HG03060 (cell line): ENCODE measurements at regions not wholly inside any gene's neighbourhood (a gene's known extent, or its start where the extent isn't known, plus 50 kb on each side); places are given as distances from the start of the nearest gene placed in this dataset.
"Not testable (repeated sequence)": the region's sequence is repeated elsewhere in the genome, so short reads cannot be mapped to it uniquely, and the experiment has no call there.

ENCODE experiments used
- ATAC-seq: cut with Tn5 transposase; IDR thresholded peaks from one replicate; pipeline ENCODE4 v1.9.1; 2021; ENCODE audit warnings: low read depth, moderate number of reproducible peaks; ENCODE audit not compliant: unreplicated experiment

DNA sequence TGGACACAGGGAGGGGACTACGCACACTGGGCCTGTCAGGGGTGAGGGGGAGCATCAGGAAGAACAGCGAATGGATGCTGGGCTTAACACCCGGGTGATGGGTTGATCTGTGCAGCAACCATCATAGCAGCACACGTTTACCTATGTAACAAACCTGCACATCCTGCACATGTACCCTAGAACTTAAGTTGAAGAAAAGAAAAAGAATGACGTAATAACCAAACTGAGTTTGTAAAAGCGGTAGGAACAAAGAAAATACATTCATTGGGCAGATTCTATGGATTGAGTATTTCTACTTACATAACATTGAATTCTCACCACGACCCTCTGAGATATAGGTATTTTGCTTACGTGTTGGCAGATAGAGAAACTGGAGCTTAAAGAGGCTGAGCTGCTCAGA is 468.4 kb downstream of the TTLL7 start:
- ATAC-seq: no peak

DNA sequence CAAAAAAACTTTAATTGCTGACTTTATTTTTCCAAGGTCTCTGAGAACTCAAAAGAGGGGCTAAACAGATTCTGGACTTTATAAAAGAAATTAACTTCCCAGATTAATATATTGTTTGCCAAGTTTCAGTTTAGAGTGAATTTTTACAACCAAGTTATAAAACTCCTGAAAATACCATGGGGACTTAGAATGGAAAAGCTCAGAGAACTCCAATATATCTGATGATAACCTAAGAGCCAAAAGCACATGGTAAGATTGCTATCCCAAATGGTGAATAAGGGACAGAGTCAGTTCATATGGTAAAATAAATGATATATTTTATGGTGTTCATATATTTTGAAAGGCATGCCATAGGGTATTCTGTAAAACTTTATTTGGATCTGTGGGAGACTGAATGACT is 470.9 kb downstream of the TTLL7 start:
- ATAC-seq: no peak

DNA sequence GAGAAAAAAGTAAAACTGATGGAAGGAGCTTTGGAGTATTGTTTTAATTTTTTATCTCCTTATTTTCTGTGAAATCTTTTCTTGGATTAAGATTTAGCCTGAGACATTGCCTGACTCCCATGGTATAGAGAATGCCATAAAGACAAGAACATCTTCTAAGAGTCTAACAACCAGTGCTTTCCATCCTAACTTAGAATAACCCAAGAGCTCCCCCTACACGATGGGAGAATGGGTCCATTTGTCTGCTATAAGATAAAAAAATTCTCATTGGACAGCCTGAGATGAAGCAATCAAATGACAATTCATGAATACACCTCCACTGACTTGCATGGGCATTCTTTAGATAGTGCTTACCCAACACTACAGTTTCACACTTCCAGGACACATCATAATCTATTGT is 478.1 kb downstream of the TTLL7 start:
- no peak for ATAC-seq

DNA sequence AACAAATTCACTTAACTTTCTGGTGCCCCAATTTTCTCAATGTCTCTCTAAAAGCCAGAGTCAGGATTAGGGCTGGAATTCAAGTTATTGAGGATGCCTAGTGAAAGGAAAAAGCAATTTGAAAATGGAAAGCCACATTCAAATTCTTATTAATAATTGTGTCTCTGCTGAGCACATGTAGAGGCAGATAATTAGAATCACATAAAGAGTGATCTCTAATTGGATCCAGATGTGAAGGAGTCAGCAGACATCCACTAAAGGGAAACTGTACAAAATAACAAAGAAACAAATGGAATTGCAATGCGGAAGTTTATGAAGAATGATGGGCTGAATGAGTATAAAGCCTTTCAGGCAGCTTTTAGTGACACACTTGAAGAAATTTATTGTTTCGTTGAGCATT is 482.6 kb downstream of the TTLL7 start:
- no peak for ATAC-seq

DNA sequence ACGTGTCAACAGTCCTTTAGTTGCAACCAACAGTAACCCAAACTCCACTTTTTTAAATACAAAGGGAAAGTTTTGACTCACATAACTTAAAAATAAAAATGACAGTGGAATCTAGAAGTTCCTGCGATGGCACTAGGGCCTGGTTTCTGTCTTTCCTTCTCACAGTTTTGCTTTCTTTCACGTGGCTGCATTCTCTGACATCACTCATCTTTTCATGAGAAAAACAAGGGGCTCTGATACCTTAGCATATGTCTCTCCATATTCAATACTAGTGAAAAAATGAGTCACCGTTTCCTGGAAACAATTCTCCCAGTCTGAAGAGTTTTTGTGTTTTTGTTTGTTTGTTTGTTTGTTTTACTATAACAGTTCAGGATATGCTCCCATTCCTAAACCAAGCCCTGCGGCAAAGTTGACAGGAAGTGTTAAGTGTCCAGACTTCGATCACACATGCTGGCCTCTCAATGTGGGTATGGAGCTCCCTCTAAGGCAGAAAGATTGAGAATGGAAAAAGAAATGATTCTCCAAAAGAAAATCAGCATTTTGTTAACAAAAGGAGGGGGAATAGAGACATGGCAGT is 483.3 kb downstream of the TTLL7 start:
- ATAC-seq: no peak

DNA sequence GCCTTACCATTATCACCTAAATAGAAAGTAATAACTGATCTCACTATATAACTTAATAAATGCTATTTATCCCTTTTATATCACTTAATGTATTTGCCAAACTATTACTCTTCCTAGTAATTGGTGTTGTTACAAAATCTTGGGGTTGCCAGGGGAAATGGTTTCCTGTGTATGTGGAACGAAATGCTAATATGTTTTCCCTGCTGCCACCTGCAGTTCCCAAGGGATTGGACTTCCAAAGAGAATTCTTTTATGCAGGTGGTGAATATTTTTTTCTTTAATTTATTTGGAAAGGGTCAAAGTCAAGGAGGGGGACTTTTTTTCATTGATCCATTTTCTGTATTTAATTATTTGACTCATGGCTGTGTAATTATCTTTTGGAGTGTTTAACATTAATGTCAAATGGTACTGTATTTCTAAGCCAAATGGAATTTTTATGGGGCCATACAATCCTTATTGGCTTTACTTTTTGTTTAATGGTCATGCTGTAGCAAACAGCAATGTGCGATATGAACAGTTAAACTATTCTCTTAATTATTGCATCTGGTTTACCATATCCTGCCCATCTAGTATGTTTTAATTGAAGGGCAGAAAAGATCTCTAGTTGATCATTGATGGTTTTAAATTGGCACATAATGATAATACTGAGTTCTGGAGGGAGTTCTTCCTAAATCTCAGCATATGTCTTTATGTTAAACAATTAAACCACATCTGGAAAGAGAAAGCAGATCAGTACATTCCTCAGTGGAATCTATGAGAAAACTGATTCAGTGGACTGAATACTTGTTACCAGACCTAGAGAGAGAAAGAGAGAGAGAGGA is 486.3 kb downstream of the TTLL7 start:
- ATAC-seq: no peak

DNA sequence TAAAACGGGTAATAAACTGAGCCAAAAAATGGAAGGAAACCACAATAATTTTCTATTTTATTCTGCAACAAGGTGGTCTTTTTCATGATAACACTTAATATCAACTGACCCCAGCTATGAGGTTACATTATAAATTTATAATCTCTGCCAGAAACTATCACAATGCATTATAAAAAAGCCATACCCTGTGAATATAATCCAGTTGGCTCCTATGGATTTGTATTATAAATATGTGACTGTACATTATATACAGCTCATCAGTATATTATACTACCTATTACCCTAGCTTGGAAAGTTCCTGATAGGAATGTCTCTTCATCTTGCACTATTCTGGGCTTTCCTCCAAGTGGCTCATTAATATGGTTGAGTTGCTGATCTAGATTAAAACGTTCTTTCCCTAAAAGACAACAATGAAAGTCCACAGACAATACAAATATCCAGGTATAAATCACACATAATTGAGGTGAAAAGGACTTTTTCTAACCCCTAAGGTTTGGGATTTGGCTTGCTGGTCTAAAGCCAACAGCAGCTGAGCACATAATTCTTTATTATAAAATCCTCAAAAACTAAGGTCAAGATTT is 487.7 kb downstream of the TTLL7 start:
- ATAC-seq: no peak

DNA sequence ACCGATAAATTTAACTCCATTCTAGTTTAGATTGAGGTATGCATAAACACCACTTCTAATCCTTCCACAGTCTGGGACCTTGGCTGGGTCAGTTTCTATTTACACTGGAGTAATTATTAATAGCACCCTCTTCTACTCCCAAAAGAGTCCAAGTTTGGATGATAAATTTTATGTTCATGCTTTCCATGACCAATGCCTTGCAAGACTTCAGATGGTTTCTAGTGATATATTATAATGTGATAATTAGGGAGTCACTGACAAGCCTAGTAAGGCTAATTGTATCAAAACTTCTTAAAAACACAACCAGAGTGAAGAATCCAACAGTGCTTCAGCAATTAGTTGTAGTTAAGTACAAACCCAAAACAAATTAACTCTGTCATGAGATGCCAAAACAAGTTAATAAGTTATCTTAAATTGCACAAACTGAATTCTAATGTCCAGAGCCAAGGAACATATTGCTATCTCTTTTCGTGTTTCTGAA is 489.6 kb downstream of the TTLL7 start:
- ATAC-seq: no peak

DNA sequence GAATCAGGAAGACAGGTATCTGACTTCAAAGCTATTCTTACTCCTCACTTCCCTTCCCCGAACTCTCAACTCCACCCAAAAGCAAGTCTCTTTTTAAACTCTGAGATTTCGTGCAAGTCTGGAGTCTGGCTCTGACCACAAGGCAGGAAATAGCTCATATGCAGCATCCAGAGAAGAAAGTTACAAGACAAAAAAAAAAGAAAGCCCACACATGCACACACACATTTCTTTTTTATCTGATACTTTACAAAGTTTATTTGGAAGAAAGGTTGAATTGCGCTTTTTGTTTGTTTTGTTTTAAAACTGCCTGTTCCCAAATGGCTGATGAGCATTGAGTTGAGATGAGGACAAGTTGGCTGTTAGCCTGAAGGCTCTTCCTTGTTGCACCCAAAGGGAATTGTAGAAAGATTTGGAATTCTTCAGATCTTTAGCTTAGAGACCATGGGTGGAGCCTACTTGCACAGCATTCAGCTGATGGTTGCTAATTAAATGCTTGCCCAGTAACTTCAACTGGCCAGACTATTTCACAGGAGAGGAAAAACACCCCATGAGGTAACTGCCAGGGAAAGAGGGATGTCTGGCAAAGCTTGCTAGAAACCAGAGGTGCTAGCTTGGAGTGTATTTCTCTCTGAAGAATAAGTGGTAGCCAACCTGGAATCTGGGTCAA is 490.3 kb downstream of the TTLL7 start:
- peak; percentile 84 for ATAC-seq

DNA sequence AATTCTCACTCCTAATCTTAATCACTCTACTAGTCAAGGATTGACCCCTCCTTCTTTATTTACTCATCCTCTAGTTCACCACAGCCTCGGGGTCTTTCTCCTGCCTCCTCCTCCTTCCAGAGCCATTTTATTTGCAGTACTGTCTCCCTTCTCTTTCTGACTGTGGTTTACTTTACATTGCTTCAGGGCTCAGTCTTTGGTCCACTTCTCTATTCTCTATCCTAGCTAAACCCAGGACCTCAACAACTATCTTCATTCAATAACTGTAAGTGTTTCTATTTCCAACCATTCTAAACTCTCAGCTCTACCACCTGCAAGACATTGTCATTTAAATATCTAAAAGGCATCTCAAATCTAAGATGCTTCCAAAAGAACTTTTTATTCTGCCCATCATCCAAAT is 493.8 kb downstream of the TTLL7 start:
- ATAC-seq: no peak

DNA sequence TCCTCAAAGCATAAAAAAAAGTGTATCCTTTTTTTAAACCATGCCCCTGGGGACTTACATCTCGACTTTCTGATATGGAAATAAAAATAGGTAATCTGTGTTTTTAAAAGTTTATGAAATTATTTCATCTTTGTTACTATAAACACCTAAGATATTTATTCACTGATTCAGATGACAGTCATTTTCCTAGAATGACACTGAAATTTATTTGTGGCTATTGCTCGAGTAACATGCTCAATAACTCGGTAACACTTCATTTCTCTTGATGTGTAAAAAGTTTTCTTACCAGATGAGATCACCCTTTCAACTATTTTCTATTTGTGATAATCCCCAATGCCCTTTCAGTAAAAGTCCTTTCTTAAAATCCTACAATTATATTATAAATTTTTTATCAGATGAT is 495.8 kb downstream of the TTLL7 start:
- ATAC-seq: no peak

DNA sequence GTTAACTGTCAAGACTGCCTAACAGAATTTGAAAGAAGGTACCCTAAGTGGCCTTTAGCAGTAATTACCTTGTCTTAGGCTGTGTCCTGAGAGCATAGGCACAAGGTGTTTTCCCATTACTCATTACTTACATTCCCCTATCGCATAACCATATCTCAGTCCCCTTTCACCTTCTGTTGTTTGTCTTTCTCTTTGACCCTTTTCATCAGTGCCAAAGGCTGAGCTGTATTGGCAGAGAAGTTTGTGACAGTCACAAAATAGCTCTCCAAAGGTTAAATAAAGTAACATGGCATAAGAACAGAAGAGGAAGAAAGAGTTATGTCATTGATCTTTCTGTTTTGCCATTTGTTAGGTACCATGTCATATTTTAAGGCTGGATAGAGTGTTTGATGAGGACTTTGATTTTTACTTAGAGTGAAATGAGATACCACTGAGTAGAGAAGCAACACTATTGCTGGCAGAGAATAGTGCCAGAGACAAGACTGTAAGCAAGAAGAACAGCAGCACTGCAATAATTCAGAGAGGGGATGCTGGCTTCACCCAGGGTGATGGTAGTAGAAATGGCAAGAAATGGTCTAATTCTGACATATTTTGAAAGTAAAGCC is 497.8 kb downstream of the TTLL7 start:
- peak; percentile 91 for ATAC-seq

DNA sequence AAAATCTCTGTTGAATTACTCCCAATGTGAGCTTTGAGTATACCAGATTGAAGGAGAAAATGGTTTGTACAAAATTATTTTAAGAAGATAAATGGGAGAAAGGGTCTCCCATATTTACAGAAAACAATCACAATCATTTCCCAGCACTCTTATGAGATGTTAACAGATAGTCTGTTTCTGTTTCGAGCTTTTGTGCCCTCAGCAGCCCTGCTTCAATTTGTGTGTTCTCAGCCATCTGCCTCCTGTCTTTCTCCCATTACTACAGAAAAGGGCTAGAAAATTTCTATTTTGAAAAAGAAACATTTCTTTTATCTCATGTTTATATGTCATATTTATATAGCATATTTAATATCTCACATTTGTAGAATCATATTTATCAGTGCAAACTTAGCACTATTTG is 498.4 kb downstream of the TTLL7 start:
- ATAC-seq: no peak

DNA sequence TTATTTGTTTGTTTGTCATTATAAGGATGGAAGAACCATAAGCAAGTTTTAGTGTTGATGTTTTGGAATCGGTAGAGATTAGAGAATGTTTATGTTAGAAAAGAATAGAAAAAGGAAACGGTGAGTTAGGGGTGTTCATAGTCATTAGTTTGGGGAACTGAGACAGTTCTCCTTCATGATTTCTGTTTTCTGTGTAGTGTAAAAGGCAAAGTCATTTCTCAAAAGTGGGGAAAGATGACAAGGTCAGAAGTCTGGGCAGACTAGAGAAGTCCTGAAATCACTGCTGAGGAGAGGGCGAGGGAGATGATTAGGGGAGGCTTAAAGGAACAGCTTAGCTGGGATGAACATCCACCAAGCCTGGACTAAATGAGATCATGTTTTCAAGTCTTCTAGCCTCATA is 498.9 kb downstream of the TTLL7 start:
- no peak for ATAC-seq

DNA sequence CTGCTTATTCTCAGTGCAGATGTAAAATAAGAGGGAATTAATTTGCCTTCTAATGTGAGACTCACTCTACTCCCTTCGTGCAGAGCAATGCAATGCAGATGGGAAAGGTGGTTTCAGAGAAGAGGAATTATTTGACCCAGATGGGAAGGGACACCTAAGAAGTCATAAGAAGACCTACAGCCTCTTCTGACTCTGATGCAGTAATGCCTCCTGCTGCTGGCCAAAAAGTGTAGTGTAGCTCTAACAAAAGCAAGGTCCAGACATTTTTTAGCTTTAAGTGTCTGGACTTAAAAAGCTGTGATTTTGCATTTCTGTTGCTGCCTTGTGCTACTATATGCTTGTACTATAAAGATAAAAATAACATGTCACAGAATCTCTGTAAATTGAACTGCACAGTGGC is 501.4 kb downstream of the TTLL7 start:
- no peak for ATAC-seq

DNA sequence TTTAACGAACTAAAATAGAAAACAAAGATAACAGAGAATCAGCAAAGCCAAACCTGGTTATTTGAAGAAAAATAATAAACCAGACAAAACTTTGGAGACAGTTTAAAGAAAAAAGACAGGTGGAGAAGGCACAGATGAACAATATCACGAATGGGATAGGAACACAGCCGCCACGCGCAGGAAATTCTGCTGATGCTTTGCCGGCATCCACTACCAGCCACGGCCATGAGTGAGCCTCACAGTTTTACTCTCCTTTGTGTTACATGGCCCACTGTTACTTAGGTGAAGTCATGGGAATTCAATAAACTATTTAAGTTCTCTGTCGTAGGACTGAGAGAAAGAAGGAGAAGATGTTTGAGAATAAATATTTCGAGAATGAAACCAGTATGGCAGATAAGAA is 503.4 kb downstream of the TTLL7 start:
- no peak for ATAC-seq

DNA sequence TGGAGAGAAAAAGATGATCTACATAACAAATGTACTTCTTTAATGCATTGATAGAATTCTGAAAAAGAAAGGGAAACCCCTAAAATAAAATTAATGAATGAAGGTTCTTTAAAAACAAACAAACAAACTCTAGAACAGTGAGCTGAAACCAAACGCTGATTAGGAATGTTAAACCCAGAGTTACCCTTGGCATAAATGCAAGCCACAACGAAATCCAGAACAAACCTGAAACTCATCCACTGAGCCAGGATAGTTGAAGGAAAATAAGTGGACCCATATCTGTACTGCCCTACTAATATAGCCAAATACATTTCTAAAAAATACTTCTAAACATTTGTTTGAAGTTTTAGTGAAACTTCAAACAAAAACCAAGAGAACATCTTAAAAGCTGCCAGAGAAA is 505.3 kb downstream of the TTLL7 start:
- ATAC-seq: no peak

DNA sequence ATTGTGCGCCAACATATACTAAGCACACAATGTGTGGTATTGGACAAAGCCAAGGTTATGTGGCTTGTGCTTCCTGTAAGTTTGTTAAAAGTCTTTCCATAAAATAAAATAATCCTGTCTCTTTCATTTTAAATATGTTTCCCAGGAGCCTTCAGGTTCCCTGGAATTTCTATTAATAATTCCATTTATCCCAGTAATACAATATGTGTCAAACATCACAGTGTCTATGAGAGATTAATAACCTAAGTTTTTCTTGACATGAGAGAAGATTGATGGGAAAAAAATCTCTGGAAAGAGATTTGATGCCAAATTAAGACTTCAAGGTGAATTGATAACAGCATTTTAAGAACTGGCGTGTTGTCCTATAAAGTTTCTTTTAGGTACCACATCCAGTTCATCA is 507.0 kb downstream of the TTLL7 start:
- no peak for ATAC-seq

DNA sequence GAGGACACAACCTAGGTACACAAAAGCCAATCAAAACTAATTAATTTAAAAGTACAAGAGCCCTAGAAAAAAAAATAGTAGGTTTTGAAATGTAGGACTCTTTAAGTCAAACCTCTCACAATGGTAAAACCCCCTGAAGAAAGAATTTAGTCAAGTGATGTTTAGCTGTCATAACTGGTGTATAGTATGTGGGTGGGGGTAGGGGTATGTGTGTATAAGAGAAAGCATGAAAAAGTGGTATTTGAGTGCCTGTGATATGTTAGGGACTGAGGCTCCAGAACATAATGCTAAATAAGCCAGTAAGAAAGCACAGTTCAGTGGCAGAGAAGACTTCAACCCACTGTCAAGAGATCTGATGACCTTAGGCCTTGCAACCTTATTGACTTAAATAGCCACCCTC is 507.9 kb downstream of the TTLL7 start:
- ATAC-seq: no peak

DNA sequence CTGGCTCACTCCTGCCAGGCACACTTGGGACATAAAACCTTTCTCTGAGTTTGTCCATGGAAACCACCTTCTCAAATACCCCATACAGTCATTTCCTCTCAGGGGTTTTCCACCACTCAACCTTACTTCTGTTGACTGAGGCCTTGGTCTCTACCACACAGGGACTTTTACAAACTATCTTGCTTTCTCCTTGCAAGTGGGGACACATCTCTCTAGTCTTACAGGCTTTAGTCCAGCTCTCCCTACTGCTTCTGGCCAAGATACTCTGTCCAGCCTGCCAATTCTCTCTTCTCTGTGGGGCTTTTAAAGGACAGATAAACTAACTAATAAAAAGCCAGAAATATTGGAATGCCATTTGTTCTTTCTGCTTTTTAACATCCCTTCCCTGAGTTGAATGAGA is 510.8 kb downstream of the TTLL7 start:
- ATAC-seq: peak; percentile 64

DNA sequence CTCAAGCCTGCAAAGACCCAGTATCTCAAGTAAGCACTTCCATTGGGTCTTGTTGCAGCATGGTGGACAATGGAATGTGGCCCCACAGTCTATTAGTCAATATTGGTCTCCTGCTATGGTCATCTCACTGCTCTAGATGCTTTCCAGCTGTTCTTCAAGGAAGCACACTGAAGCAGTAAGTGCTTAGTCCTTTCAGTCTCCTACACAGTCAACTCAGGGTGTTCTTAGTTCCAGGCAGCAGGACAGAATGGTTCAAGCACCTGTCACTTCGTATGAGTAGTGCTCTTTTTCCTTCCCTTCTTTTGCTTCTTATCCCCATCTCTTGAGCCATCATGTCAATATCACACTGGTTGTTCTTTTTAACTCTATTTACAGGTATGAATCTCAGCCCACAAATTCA is 511.5 kb downstream of the TTLL7 start:
- not testable (repeated sequence) for ATAC-seq
